ENCODE measurements at regions not wholly inside any gene's neighbourhood (a gene's known extent, or its start where the extent isn't known, plus 50 kb on each side); places are given as distances from the start of the nearest gene placed in this dataset.

- DNase-seq (ENCODE audit: low read depth), result no peak
Measured at GRCh38 chr6:119541132-119541905, 191.8 kb upstream of the MAN1A1 start.

- DNase-seq (ENCODE audit: low read depth), result no peak
Measured at GRCh38 chr6:119540417-119540816, 190.9 kb upstream of the MAN1A1 start.

- no peak for DNase-seq (ENCODE audit: low read depth)
Measured at GRCh38 chr6:119539066-119539746, 189.6 kb upstream of the MAN1A1 start.

- no peak for DNase-seq (ENCODE audit: low read depth)
Measured at GRCh38 chr6:119536666-119537065, 187.1 kb upstream of the MAN1A1 start.

GRCh38 chr6:119535332-119535731, 185.8 kb upstream of the MAN1A1 start:
- DNase-seq (ENCODE audit: low read depth), result no peak

- no peak for DNase-seq (ENCODE audit: low read depth)
Measured at GRCh38 chr6:119533603-119534279, 184.2 kb upstream of the MAN1A1 start.

- DNase-seq (ENCODE audit: low read depth), result no peak
Measured at GRCh38 chr6:119527231-119527578, 177.6 kb upstream of the MAN1A1 start.

- DNase-seq (ENCODE audit: low read depth), result no peak
Measured at GRCh38 chr6:119526561-119527230, 177.1 kb upstream of the MAN1A1 start.

GRCh38 chr6:119524410-119524809, 174.8 kb upstream of the MAN1A1 start:
- no peak for DNase-seq (ENCODE audit: low read depth)

GRCh38 chr6:119523556-119523955, 174.0 kb upstream of the MAN1A1 start:
- DNase-seq (ENCODE audit: low read depth), result no peak

GRCh38 chr6:119521251-119521650, 171.7 kb upstream of the MAN1A1 start:
- DNase-seq (ENCODE audit: low read depth), result no peak

- DNase-seq (ENCODE audit: low read depth), result no peak
Measured at GRCh38 chr6:119517428-119517827, 167.9 kb upstream of the MAN1A1 start.

GRCh38 chr6:119514345-119514744, 164.8 kb upstream of the MAN1A1 start:
- DNase-seq (ENCODE audit: low read depth), result no peak

GRCh38 chr6:119511024-119511423, 161.5 kb upstream of the MAN1A1 start:
- DNase-seq (ENCODE audit: low read depth), result no peak

- no peak for DNase-seq (ENCODE audit: low read depth)
Measured at GRCh38 chr6:119510246-119510645, 160.7 kb upstream of the MAN1A1 start.

- no peak for DNase-seq (ENCODE audit: low read depth)
Measured at GRCh38 chr6:119506631-119507174, 157.1 kb upstream of the MAN1A1 start.

GRCh38 chr6:119501798-119502483, 152.4 kb upstream of the MAN1A1 start:
- no peak for DNase-seq (ENCODE audit: low read depth)

GRCh38 chr6:119499797-119500196, 150.2 kb upstream of the MAN1A1 start:
- no peak for DNase-seq (ENCODE audit: low read depth)

- DNase-seq (ENCODE audit: low read depth), result no peak
Measured at GRCh38 chr6:119497988-119498727, 148.6 kb upstream of the MAN1A1 start.

GRCh38 chr6:119495230-119495683, 145.7 kb upstream of the MAN1A1 start:
- DNase-seq (ENCODE audit: low read depth), result no peak

- no peak for DNase-seq (ENCODE audit: low read depth)
Measured at GRCh38 chr6:119493980-119494379, 144.4 kb upstream of the MAN1A1 start.

All from stimulated activated CD8-positive, alpha-beta memory T cell treated with anti-CD3 and anti-CD28 coated beads, Interleukin-7, amount 100 ng/mL, for 24 hours (primary cell).